ENCODE measurements at regions not wholly inside any gene's neighbourhood (a gene's known extent, or its start where the extent isn't known, plus 50 kb on each side); places are given as distances from the start of the nearest gene placed in this dataset.

DNA sequence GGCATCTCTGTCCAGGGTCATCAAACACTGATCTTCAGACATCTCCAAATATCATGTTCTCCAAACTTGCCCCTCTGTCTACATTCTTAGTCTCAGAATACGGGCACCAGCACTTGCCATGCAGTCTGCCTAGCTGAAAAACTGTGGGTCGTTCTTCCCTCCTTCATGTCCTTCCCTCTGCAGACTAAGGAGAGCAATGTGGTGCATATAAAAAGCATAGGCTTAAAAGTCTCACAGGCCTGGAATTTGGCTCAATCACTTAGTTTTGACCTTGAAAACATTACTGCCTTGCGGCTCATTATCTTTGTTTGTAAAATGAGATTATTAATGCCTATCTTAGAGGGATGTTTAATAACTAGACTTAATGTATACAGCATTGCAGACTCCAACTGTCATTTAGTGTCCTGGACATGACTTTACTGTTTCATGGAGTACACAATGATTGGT is 362.8 kb downstream of the NPR3 start:
- no peak for TF ChIP-seq EZH2 (optimal IDR thresholded peaks at IDR 0.05; ENCODE audit: low read depth, low read length)
- TF ChIP-seq EZH2phosphoT487 (IDR thresholded peaks at IDR 0.05; ENCODE audit: low read length), result no peak
- H3K9me3 ChIP-seq (replicated peaks; ENCODE audit: insufficient read depth, low read length), result no peaks in the 10 kb centered on the region

DNA sequence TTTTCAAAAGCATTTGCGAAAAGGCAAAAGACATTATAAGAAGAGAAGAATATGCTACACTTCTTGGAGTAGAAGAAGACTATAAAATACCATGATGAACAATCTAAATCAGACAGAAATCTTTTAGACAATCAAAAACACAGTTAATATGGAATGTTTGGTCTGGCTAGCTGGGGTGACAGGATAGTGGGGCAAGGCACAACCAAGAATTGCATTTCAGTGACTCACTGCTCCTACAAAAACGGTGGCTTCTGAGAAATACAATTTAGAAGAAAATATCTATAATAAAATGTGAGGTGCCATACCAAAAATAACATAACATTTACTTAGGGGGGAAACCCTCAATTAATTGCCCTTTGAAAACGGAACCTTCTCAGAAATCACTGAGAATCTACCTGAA is 363.4 kb downstream of the NPR3 start:
- DNase-seq, result no peak
- Histone ChIP-seq H3K4me1 (ENCODE audit: low read length) (no peaks in the 10 kb centered on the region), H3K9me3 (replicated peaks; ENCODE audit: insufficient read depth, low read length) (no peaks in the 10 kb centered on the region)

More for the DNA sequence above, 362.8 kb downstream of the NPR3 start:
- no peak overlapping the region for H3K27ac ChIP-seq (ENCODE audit: low read length)
- H3K36me3 ChIP-seq (replicated peaks; ENCODE audit: insufficient read depth, low read length), result no peaks in the 10 kb centered on the region
- H3K9ac ChIP-seq (ENCODE audit: low read length), result no peak overlapping the region
- H3F3A ChIP-seq (ENCODE audit: insufficient read depth, low read length), result no peaks in the 10 kb centered on the region
- H3K4me2 ChIP-seq (ENCODE audit: low read depth, low read length), result no peak overlapping the region
- no peak overlapping the region for H2AFZ ChIP-seq (ENCODE audit: low read length)
- H3K4me1 ChIP-seq (ENCODE audit: low read length), result no peaks in the 10 kb centered on the region
- no peak overlapping the region for H3K4me3 ChIP-seq (ENCODE audit: low read length)
- no peak for DNase-seq
- H3K27me3 ChIP-seq (replicated peaks; ENCODE audit: insufficient read depth, low read length), result no peaks in the 10 kb centered on the region
- H4K20me1 ChIP-seq (ENCODE audit: insufficient read depth, low read length), result no peaks in the 10 kb centered on the region
- H3K79me2 ChIP-seq (ENCODE audit: low read length), result no peaks in the 10 kb centered on the region
- no peaks in the 10 kb centered on the region for H3K9me2 ChIP-seq (replicated peaks; ENCODE audit: insufficient read depth, low read length)

DNA sequence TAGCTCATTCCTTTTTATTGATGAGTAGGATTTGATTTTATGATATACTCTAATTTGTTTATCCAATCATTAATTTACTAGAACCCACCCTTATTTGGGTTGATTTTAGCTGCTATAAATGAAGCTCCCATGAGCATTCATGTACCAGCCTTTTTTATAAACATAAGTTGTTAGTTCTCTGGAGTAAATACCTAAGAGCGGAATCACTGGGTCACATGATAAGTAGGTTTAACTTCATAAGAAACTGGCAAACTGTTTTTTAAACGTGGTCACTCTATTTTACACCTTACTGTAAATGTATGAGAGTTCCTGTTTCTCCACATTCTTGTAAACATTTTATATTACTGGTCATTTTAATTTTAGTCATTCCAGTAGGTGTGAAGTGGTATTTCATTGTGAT is 364.6 kb downstream of the NPR3 start:
- Histone ChIP-seq H4K20me1 (ENCODE audit: insufficient read depth, low read length) (no peaks in the 10 kb centered on the region), H3K9me3 (replicated peaks; ENCODE audit: insufficient read depth, low read length) (no peaks in the 10 kb centered on the region), H3K27me3 (replicated peaks; ENCODE audit: insufficient read depth, low read length) (no peaks in the 10 kb centered on the region), H3K36me3 (replicated peaks; ENCODE audit: insufficient read depth, low read length) (no peaks in the 10 kb centered on the region), H2AFZ (ENCODE audit: low read length) (no peak overlapping the region), H3K9me2 (replicated peaks; ENCODE audit: insufficient read depth, low read length) (no peaks in the 10 kb centered on the region), H3F3A (ENCODE audit: insufficient read depth, low read length) (no peaks in the 10 kb centered on the region), H3K4me2 (ENCODE audit: low read depth, low read length) (no peak overlapping the region), H3K79me2 (ENCODE audit: low read length) (no peaks in the 10 kb centered on the region), H3K9ac (ENCODE audit: low read length) (no peak overlapping the region), H3K4me1 (ENCODE audit: low read length) (no peaks in the 10 kb centered on the region), H3K4me3 (ENCODE audit: low read length) (no peak overlapping the region), H3K27ac (ENCODE audit: low read length) (no peak overlapping the region)
- TF ChIP-seq EZH2phosphoT487 (IDR thresholded peaks at IDR 0.05; ENCODE audit: low read length) (no peak), EZH2 (optimal IDR thresholded peaks at IDR 0.05; ENCODE audit: low read depth, low read length) (no peak)
- TF ChIP-seq, protein P1, sequence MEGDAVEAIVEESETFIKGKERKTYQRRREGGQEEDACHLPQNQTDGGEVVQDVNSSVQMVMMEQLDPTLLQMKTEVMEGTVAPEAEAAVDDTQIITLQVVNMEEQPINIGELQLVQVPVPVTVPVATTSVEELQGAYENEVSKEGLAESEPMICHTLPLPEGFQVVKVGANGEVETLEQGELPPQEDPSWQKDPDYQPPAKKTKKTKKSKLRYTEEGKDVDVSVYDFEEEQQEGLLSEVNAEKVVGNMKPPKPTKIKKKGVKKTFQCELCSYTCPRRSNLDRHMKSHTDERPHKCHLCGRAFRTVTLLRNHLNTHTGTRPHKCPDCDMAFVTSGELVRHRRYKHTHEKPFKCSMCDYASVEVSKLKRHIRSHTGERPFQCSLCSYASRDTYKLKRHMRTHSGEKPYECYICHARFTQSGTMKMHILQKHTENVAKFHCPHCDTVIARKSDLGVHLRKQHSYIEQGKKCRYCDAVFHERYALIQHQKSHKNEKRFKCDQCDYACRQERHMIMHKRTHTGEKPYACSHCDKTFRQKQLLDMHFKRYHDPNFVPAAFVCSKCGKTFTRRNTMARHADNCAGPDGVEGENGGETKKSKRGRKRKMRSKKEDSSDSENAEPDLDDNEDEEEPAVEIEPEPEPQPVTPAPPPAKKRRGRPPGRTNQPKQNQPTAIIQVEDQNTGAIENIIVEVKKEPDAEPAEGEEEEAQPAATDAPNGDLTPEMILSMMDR (IDR thresholded peaks at IDR 0.05; ENCODE audit: low read length), result no peak
- no peak for DNase-seq

More for the DNA sequence above, 363.4 kb downstream of the NPR3 start:
- H3F3A ChIP-seq (ENCODE audit: insufficient read depth, low read length), result no peaks in the 10 kb centered on the region
- no peaks in the 10 kb centered on the region for H3K27me3 ChIP-seq (replicated peaks; ENCODE audit: insufficient read depth, low read length)
- H2AFZ ChIP-seq (ENCODE audit: low read length), result no peak overlapping the region
- no peak overlapping the region for H3K27ac ChIP-seq (ENCODE audit: low read length)
- H3K9me2 ChIP-seq (replicated peaks; ENCODE audit: insufficient read depth, low read length), result no peaks in the 10 kb centered on the region
- no peak overlapping the region for H3K4me2 ChIP-seq (ENCODE audit: low read depth, low read length)
- H3K79me2 ChIP-seq (ENCODE audit: low read length), result no peaks in the 10 kb centered on the region
- no peak for TF ChIP-seq EZH2phosphoT487 (IDR thresholded peaks at IDR 0.05; ENCODE audit: low read length)
- TF ChIP-seq, protein P1 (IDR thresholded peaks at IDR 0.05; ENCODE audit: low read length), result no peak
- TF ChIP-seq EZH2 (optimal IDR thresholded peaks at IDR 0.05; ENCODE audit: low read depth, low read length), result no peak
- H4K20me1 ChIP-seq (ENCODE audit: insufficient read depth, low read length), result no peaks in the 10 kb centered on the region
- H3K4me3 ChIP-seq (ENCODE audit: low read length), result no peak overlapping the region
- H3K36me3 ChIP-seq (replicated peaks; ENCODE audit: insufficient read depth, low read length), result no peaks in the 10 kb centered on the region
- H3K9ac ChIP-seq (ENCODE audit: low read length), result no peak overlapping the region

DNA sequence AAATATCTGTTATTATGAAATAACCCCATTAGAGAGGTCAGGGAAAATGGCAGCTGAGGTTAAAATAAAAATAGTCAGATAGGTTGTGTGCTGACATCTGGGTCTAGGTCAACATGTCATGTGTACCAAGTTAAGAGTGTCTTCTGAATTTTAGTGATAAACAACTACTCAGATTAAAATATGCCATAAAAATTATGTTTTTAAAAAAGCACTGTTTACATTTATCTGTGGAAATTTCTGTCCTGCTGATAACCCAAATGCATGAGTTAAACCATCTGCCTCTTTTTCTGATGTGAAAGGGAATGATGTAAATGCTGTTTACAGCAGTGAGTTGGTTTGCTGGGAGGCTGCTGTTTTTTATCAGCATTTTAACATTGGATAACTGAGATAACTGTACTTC is 361.2 kb upstream of the TARS1 start:
- DNase-seq, result no peak
- H3K27me3 ChIP-seq (replicated peaks; ENCODE audit: insufficient read depth, low read length), result no peaks in the 10 kb centered on the region
- H3K9me2 ChIP-seq (replicated peaks; ENCODE audit: insufficient read depth, low read length), result no peaks in the 10 kb centered on the region
- no peak overlapping the region for H2AFZ ChIP-seq (ENCODE audit: low read length)
- no peak for TF ChIP-seq EZH2phosphoT487 (IDR thresholded peaks at IDR 0.05; ENCODE audit: low read length)
- no peaks in the 10 kb centered on the region for H3F3A ChIP-seq (ENCODE audit: insufficient read depth, low read length)
- H4K20me1 ChIP-seq (ENCODE audit: insufficient read depth, low read length), result no peaks in the 10 kb centered on the region
- H3K4me2 ChIP-seq (ENCODE audit: low read depth, low read length), result no peak overlapping the region
- H3K4me1 ChIP-seq (ENCODE audit: low read length), result no peaks in the 10 kb centered on the region
- H3K9ac ChIP-seq (ENCODE audit: low read length), result no peak overlapping the region
- no peaks in the 10 kb centered on the region for H3K36me3 ChIP-seq (replicated peaks; ENCODE audit: insufficient read depth, low read length)
- no peaks in the 10 kb centered on the region for H3K9me3 ChIP-seq (replicated peaks; ENCODE audit: insufficient read depth, low read length)
- no peak overlapping the region for H3K27ac ChIP-seq (ENCODE audit: low read length)
- H3K4me3 ChIP-seq (ENCODE audit: low read length), result no peak overlapping the region
- no peaks in the 10 kb centered on the region for H3K79me2 ChIP-seq (ENCODE audit: low read length)
